OCI-LY3 (cell line): ENCODE measurements at regions not wholly inside any gene's neighbourhood (a gene's known extent, or its start where the extent isn't known, plus 50 kb on each side); places are given as distances from the start of the nearest gene placed in this dataset.
A peak's percentile ranks its signal among the peaks of the same experiment; 100 is the strongest.
"Not testable (repeated sequence)": the region's sequence is repeated elsewhere in the genome, so short reads cannot be mapped to it uniquely, and the experiment has no call there.

ENCODE experiments used
- H2AFZ ChIP-seq: fragments of 200-600, 300-600 bp; shearing (Covaris generic); 2 replicates; pipeline ENCODE4 v1.6.0; 2014; ENCODE audit warnings: antibody characterized with exemption, low read depth, low read length
- H3K27ac ChIP-seq: fragments of 200-600, 300-600 bp; sonication (generic); 2 replicates; pipeline ENCODE4 v1.5.1; 2014; ENCODE audit warnings: mild to moderate bottlenecking, low read length, moderate library complexity, mixed read lengths
- H3K27me3 ChIP-seq: fragments of 200-600, 300-600 bp; sonication (generic); 2 replicates; pipeline ENCODE4 v1.6.1; 2014; ENCODE audit warnings: low read depth, low read length, mixed read lengths
- H3K36me3 ChIP-seq: fragments of 200-600, 300-600 bp; sonication (generic); replicated peaks from 2 replicates; pipeline ENCODE3; 2014; ENCODE audit warnings: low read depth, low read length, mixed read lengths
- H3K4me1 ChIP-seq: fragments of 300-600, 200-600 bp; sonication (generic); 2 replicates; pipeline ENCODE4 v1.6.1; 2014; ENCODE audit warnings: low read length, mixed read lengths
- H3K4me2 ChIP-seq: fragments of 200-600, 300-600 bp; sonication (generic); 2 replicates; pipeline ENCODE4 v1.6.1; 2014; ENCODE audit warnings: low read length, mixed read lengths
- H3K4me3 ChIP-seq: fragments of 300-600, 200-600 bp; sonication (generic); 2 replicates; pipeline ENCODE4 v1.5.1; 2014; ENCODE audit warnings: antibody characterized with exemption, mild to moderate bottlenecking, low read length, moderate library complexity
- H3K79me2 ChIP-seq: fragments of 300-600, 200-600 bp; shearing (Covaris generic); 2 replicates; pipeline ENCODE4 v1.6.1; 2014; ENCODE audit warnings: mild to moderate bottlenecking, low read length, mixed read lengths
- H3K9ac ChIP-seq: fragments of 300-600, 200-600 bp; shearing (Covaris generic); 2 replicates; pipeline ENCODE4 v1.6.0; 2014; ENCODE audit warnings: mild to moderate bottlenecking, low read length, moderate library complexity
- H3K9me3 ChIP-seq: fragments of 200-600, 300-600 bp; shearing (Covaris generic); 2 replicates; pipeline ENCODE4 v1.6.1; 2014; ENCODE audit warnings: low read length, mixed read lengths; ENCODE audit not compliant: insufficient read depth
- H4K20me1 ChIP-seq: fragments of 200-600, 300-600 bp; sonication (generic); 2 replicates; pipeline ENCODE4 v1.6.1; 2016; ENCODE audit warnings: low read length, mixed read lengths; ENCODE audit not compliant: insufficient read depth
- CTCF ChIP-seq: fragments of 200-600, 300-600 bp; sonication (generic); IDR thresholded peaks from 2 replicates; pipeline ENCODE4 v1.5.1; 2014; ENCODE audit warnings: antibody characterized with exemption, low read length, low read depth
- EZH2phosphoT487 ChIP-seq: fragments of 200-600 bp; shearing (Covaris generic); IDR thresholded peaks from 2 replicates; pipeline ENCODE4 v1.6.1; 2018; ENCODE audit warnings: antibody characterized with exemption, mixed run types, low read depth

- Histone ChIP-seq H3K27me3 (no peaks in the 10 kb centered on the region), H3K4me1 (peaks cover 7% of the 10 kb centered on the region), H4K20me1 (no peaks in the 10 kb centered on the region), H3K79me2 (no peaks in the 10 kb centered on the region), H3K27ac (no peak overlapping the region), H3K36me3 (no peaks in the 10 kb centered on the region), H3K4me2 (peak overlapping the region; percentile 30), H3K9me3 (no peaks in the 10 kb centered on the region), H3K9ac (no peak overlapping the region), H3K4me3 (no peak overlapping the region), H2AFZ (no peak overlapping the region)
- TF ChIP-seq CTCF (no peak), EZH2phosphoT487 (no peak)
Measured at GRCh38 chrY:20891440-20892160, 135.7 kb downstream of the RPS4Y2 start.

DNA sequence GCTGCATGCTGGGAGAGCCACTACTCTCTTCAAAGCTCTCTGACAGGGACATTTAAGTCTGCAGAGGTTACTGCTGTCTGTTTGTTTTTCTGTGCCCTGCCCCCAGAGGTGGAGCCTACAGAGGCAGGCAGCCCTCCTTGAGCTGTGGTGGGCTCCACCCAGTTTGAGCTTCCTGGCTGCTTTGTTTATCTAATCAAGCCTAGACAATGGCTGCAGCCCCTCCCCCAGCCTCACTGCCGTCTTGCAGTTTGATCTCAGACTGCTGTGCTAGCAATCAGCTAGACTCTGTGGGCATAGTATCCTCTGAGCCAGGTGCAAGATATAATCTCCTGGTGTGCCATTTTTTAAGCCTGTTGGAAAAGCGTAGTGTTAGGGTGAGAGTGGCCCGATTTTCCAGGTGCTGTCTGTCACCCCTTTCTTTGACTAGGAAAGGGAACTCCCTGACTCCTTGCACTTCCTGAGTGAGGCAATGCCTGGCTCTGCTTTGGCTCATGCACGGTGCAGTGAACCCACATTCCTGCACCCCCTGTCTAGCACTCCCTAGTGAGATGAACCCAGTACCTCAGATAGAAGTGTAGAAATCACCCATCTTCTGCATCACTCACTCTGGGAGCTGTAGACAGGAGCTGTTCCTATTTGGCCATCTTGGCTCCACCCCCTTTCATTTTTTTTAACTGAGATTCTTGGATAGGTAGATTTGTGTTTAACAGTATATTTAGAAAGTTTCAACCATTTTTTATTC, 169.6 kb downstream of the RPS4Y2 start:
- Histone ChIP-seq H3K4me3 (peak overlapping the region; percentile 64), H2AFZ (peak overlapping the region; percentile 46; the same call in 1 of the 2 replicates), H3K4me2 (peak overlapping the region; percentile 54)
- not testable (repeated sequence) for H3K79me2 ChIP-seq, H3K9me3 ChIP-seq, H3K4me1 ChIP-seq, H4K20me1 ChIP-seq, H3K27ac ChIP-seq, H3K9ac ChIP-seq, H3K27me3 ChIP-seq, H3K36me3 ChIP-seq

- Histone ChIP-seq H3K9me3 (no peaks in the 10 kb centered on the region), H3K36me3 (no peaks in the 10 kb centered on the region), H3K27me3 (no peaks in the 10 kb centered on the region), H3K4me2 (no peak overlapping the region), H4K20me1 (no peaks in the 10 kb centered on the region), H3K4me1 (no peaks in the 10 kb centered on the region), H3K27ac (no peak overlapping the region), H3K4me3 (no peak overlapping the region), H3K9ac (no peak overlapping the region), H3K79me2 (no peaks in the 10 kb centered on the region), H2AFZ (no peak overlapping the region)
- TF ChIP-seq EZH2phosphoT487, result no peak
- no peak for TF ChIP-seq CTCF
Measured at GRCh38 chrY:20929691-20930342, 173.9 kb downstream of the RPS4Y2 start.

- H3K79me2 ChIP-seq, H3K4me3 ChIP-seq, H3K36me3 ChIP-seq, H3K27me3 ChIP-seq, H3K9me3 ChIP-seq, H4K20me1 ChIP-seq, H2AFZ ChIP-seq, H3K9ac ChIP-seq: not testable (repeated sequence)
- Histone ChIP-seq H3K27ac (peak overlapping the region; percentile 29; the same call in 1 of the 2 replicates), H3K4me2 (peak overlapping the region; percentile 36; the same call in 1 of the 2 replicates), H3K4me1 (peaks cover 11% of the 10 kb centered on the region)
Measured at GRCh38 chrY:20936709-20937251, 180.9 kb downstream of the RPS4Y2 start.

DNA sequence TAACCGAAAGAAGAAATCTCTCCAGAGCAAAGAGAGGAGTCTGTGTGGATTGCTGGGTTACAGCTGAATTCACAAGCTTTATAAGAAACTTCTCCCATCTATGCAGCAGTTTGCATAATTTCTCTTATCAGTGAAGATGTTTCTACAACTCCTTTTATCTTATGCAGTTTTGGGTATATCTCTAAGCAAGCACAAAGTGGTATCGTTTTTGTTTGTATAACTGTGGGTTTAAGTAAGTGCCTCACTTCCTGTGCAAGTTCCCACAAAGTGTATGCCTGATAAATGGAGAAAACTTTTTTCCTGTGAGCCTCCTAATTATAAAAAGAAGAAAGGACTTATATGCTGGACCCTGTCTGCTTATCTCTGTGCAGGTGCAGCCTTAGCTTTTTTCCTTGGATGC, 205.6 kb downstream of the RPS4Y2 start:
- no peak for TF ChIP-seq EZH2phosphoT487
- TF ChIP-seq CTCF, result no peak
- Histone ChIP-seq H4K20me1 (no peaks in the 10 kb centered on the region), H3K36me3 (no peaks in the 10 kb centered on the region), H3K9me3 (no peaks in the 10 kb centered on the region), H3K79me2 (no peaks in the 10 kb centered on the region), H3K27me3 (no peaks in the 10 kb centered on the region), H3K4me1 (no peaks in the 10 kb centered on the region), H3K4me3 (no peak overlapping the region), H3K9ac (no peak overlapping the region), H3K4me2 (no peak overlapping the region), H3K27ac (no peak overlapping the region), H2AFZ (no peak overlapping the region)
